Prostate gland (tissue), 1 donor: ENCODE measurements at regions not wholly inside any gene's neighbourhood (a gene's known extent, or its start where the extent isn't known, plus 50 kb on each side); places are given as distances from the start of the nearest gene placed in this dataset.

ENCODE experiments used
- POLR2A ChIP-seq: fragments of 450-650 bp; IDR thresholded peaks from one replicate; pipeline ENCODE4 v1.6.1; 2016; ENCODE audit warnings: antibody characterized with exemption, mild to moderate bottlenecking
- POLR2AphosphoS5 ChIP-seq: sonication (generic); formaldehyde crosslinking; IDR thresholded peaks from one replicate; pipeline ENCODE4 v1.6.1; 2017; ENCODE audit warnings: antibody characterized with exemption

DNA sequence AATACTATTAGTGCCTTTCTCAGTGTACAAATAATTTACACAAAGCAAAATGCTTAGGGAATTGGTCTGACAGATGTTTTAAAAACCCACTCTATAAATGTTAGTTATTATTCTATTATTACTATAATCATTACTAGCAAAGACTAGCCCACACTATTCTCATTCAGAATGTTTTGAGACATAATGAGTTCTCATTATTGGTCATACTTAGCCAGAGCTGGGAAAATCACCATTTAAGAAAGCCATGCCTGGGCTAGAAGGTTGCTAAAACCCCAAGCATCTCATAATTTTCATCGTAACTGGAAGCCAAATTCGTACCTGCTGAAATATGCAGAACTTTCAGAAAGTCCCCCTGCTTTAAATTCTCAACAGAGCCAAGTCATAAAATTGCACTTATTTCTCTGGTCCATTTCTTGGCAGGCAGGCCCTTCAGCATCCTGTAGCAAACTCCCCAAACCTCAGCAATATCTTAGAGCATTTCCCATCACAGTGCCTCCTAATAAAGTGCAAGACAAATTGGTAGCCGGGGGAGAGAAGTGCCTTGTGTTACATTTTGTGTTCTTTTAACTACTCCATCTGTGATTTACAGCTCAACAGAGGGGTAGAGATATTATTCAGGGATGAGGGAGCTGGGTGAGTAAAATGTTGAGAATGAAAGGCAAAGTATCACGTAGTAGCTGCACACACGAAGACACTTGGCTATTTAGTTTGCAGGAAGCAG is 79.8 kb upstream of the ADAMTS18 start:
- TF ChIP-seq POLR2AphosphoS5 (no peak), POLR2A (no peak)
